ENCODE measurements at regions not wholly inside any gene's neighbourhood (a gene's known extent, or its start where the extent isn't known, plus 50 kb on each side); places are given as distances from the start of the nearest gene placed in this dataset.

DNA sequence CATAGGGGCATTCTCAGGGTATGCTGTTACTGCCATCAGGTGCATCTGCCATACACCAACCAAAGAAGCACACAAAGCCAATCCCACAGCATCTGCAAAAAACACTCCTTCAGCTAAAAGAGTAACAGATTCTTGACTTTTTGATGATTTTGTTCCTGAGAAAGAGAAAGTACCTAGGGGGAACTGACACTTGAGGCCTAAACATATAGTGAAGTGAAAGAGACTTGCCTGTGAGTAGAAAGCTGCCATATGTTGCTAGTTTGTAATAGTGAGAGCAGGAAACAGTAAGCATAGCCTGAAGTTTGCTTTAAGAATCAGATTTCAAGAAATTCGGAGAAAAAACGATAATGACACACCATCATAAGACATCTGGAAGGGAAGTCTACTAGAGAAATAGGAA lies 97.9 kb upstream of the CTSC start:
- FAIRE-seq (no peak), DNase-seq (no peak)
- Histone ChIP-seq H3K4me3 (ENCODE audit: low read length in 3 of 3) (no peak overlapping the region), H3K27ac (ENCODE audit: low read depth in 2 of 2, low read length in 2 of 2) (no peak overlapping the region), H3K27me3 (ENCODE audit: control insufficient read depth, insufficient read depth, low read length) (no peaks in the 10 kb centered on the region), H3K9ac (ENCODE audit: low read length in 3 of 3) (no peak overlapping the region), H3K36me3 (ENCODE audit: control insufficient read depth in 2 of 3, insufficient read depth in 3 of 3, low read length in 3 of 3) (no peaks in the 10 kb centered on the region), H3K4me1 (ENCODE audit: control insufficient read depth in 2 of 3, insufficient read depth in 2 of 3, low read depth in 1 of 3, low read length in 3 of 3) (no peaks in the 10 kb centered on the region), H3K9me3 (ENCODE audit: control insufficient read depth in 2 of 3, insufficient read depth in 1 of 3, low read length in 3 of 3) (no peaks in the 10 kb centered on the region)
- TF ChIP-seq CTCF (IDR thresholded peaks at IDR 0.05; ENCODE audit: borderline replicate concordance, extremely low read depth, insufficient read depth): no peak
- intact Hi-C loops (cut with DNase I): no loop called here

DNA sequence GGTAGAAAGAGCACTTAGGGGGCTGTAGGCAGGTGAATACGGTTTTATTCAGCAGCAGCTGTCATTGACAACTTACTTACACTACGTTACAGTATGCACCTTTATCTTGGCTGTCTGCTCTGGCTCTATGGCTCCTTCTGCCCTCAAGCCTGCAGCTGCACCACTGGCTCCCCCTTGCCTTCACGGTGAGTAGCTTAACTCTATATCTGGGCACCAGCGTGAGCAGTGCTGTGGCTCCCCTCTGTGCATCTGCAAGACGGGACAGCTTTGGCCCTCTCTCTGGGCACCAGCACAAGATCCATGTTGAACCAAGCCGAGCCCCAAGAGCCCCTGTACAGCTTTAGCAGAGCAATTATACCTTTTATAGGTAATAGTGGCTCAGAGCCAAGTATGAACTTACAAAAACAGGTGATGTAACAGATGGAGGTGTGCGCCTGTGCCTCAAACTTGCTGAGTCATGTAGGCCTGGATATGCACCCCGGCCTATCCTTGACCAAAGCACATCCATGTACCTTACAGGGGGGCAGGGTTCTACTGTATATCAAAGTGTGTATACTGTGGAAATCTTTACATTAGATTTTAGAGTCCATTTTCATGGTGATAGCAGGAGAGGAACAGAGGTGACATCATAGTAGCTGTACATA lies 96.9 kb upstream of the CTSC start:
- Histone ChIP-seq H3K4me3 (ENCODE audit: low read length in 3 of 3) (no peak overlapping the region), H3K36me3 (ENCODE audit: control insufficient read depth in 2 of 3, insufficient read depth in 3 of 3, low read length in 3 of 3) (no peaks in the 10 kb centered on the region), H3K27ac (ENCODE audit: low read depth in 2 of 2, low read length in 2 of 2) (no peak overlapping the region), H3K9me3 (ENCODE audit: control insufficient read depth in 2 of 3, insufficient read depth in 1 of 3, low read length in 3 of 3) (no peaks in the 10 kb centered on the region), H3K4me1 (ENCODE audit: control insufficient read depth in 2 of 3, insufficient read depth in 2 of 3, low read depth in 1 of 3, low read length in 3 of 3) (no peaks in the 10 kb centered on the region), H3K27me3 (ENCODE audit: control insufficient read depth, insufficient read depth, low read length) (no peaks in the 10 kb centered on the region), H3K9ac (ENCODE audit: low read length in 3 of 3) (no peak overlapping the region)
- intact Hi-C loops (cut with DNase I): no loop called here
- no peak for TF ChIP-seq CTCF (IDR thresholded peaks at IDR 0.05; ENCODE audit: borderline replicate concordance, extremely low read depth, insufficient read depth)
- FAIRE-seq (no peak), DNase-seq (no peak)

DNA sequence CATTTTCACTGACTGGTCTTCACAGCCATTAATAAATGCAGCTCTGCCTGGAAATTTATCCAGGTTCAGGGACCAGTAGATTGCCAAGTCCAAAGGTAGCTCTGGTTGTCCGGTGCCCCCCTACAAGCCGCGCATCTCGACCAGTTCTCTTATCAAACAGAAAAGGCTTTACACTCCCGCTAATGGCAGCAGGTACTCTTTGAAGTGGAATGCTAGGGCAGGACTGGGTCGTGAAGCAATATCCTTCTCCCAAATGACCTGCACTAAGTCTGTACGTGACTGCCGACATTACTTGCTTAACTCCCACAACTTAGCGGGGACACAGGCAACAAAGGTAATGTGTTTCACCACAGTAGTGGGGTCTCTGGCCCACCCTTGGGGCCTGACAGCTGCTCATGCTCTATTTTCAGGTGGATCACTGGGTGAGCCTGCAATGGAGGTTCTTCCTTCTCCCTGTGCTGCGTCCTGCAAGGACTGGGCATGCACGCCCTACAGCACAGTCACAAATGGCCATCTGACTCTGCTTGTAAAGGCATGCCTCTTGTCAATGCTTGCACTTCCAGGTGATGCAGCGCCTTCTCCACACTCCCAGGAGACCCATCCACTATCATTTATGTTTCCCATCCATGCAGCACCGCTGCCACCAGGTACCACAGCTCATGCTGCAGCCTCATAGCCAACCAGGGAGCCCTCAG lies 96.1 kb upstream of the CTSC start:
- FAIRE-seq: no peak

More for the DNA sequence above, 96.1 kb upstream of the CTSC start:
- no peak for TF ChIP-seq CTCF (IDR thresholded peaks at IDR 0.05; ENCODE audit: borderline replicate concordance, extremely low read depth, insufficient read depth)
- Histone ChIP-seq H3K36me3 (ENCODE audit: control insufficient read depth in 2 of 3, insufficient read depth in 3 of 3, low read length in 3 of 3) (no peaks in the 10 kb centered on the region), H3K27ac (ENCODE audit: low read depth in 2 of 2, low read length in 2 of 2) (no peak overlapping the region), H3K9me3 (ENCODE audit: control insufficient read depth in 2 of 3, insufficient read depth in 1 of 3, low read length in 3 of 3) (no peaks in the 10 kb centered on the region), H3K27me3 (ENCODE audit: control insufficient read depth, insufficient read depth, low read length) (no peaks in the 10 kb centered on the region), H3K4me3 (ENCODE audit: low read length in 3 of 3) (no peak overlapping the region), H3K9ac (ENCODE audit: low read length in 3 of 3) (no peak overlapping the region), H3K4me1 (ENCODE audit: control insufficient read depth in 2 of 3, insufficient read depth in 2 of 3, low read depth in 1 of 3, low read length in 3 of 3) (no peaks in the 10 kb centered on the region)
- no peak for DNase-seq
- intact Hi-C loops (cut with DNase I): no loop called here
